ENCODE measurements at regions not wholly inside any gene's neighbourhood (a gene's known extent, or its start where the extent isn't known, plus 50 kb on each side); places are given as distances from the start of the nearest gene placed in this dataset.

GRCh38 chr2:46850742-46851141 lies 64.9 kb downstream of the MCFD2 start:
- DNase-seq (ENCODE audit: low read depth), result peak; percentile 93

- peak; percentile 89 for DNase-seq (ENCODE audit: low read depth)
These were observed 65.7 kb downstream of the MCFD2 start for GRCh38 chr2:46849721-46850556.

GRCh38 chr2:46849046-46849715 lies 66.4 kb downstream of the MCFD2 start:
- peak; percentile 88 for DNase-seq (ENCODE audit: low read depth)

- peak; percentile 68 for DNase-seq (ENCODE audit: low read depth)
These were observed 67.2 kb downstream of the MCFD2 start for GRCh38 chr2:46848447-46848846.

GRCh38 chr2:46847726-46848412 lies 67.7 kb downstream of the MCFD2 start:
- DNase-seq (ENCODE audit: low read depth), result peak; percentile 96

- DNase-seq (ENCODE audit: low read depth), result peak; percentile 98
These were observed 68.4 kb downstream of the MCFD2 start for GRCh38 chr2:46847185-46847710.

- DNase-seq (ENCODE audit: low read depth), result peak; percentile 88
These were observed 69.1 kb downstream of the MCFD2 start for GRCh38 chr2:46846536-46846935.

GRCh38 chr2:46845542-46846486 lies 69.8 kb downstream of the MCFD2 start:
- peak; percentile 92 for DNase-seq (ENCODE audit: low read depth)

- DNase-seq (ENCODE audit: low read depth), result no peak
These were observed 71.2 kb downstream of the MCFD2 start for GRCh38 chr2:46844443-46844842.

- DNase-seq (ENCODE audit: low read depth), result no peak
These were observed 71.6 kb downstream of the MCFD2 start for GRCh38 chr2:46844034-46844433.

GRCh38 chr2:46843316-46843715 lies 72.3 kb downstream of the MCFD2 start:
- DNase-seq (ENCODE audit: low read depth), result no peak

GRCh38 chr2:46842876-46843275 lies 72.7 kb downstream of the MCFD2 start:
- DNase-seq (ENCODE audit: low read depth), result no peak

- no peak for DNase-seq (ENCODE audit: low read depth)
These were observed 74.0 kb downstream of the MCFD2 start for GRCh38 chr2:46841621-46842020.

GRCh38 chr2:46839045-46839444 lies 76.6 kb downstream of the MCFD2 start:
- DNase-seq (ENCODE audit: low read depth), result no peak

- DNase-seq (ENCODE audit: low read depth), result no peak
These were observed 77.9 kb downstream of the MCFD2 start for GRCh38 chr2:46837704-46838103.

GRCh38 chr2:46837112-46837454 lies 78.5 kb downstream of the MCFD2 start:
- DNase-seq (ENCODE audit: low read depth), result no peak

GRCh38 chr2:46836295-46837111 lies 79.1 kb downstream of the MCFD2 start:
- peak; percentile 40 for DNase-seq (ENCODE audit: low read depth)

GRCh38 chr2:46835520-46835919 lies 80.1 kb downstream of the MCFD2 start:
- DNase-seq (ENCODE audit: low read depth), result no peak

- DNase-seq (ENCODE audit: low read depth), result no peak
These were observed 83.1 kb downstream of the MCFD2 start for GRCh38 chr2:46832543-46832942.

GRCh38 chr2:46831869-46832265 lies 83.7 kb downstream of the MCFD2 start:
- DNase-seq (ENCODE audit: low read depth), result no peak
